ENCODE measurements at regions not wholly inside any gene's neighbourhood (a gene's known extent, or its start where the extent isn't known, plus 50 kb on each side); places are given as distances from the start of the nearest gene placed in this dataset.

GRCh38 chr12:45148619-45149018, 67.3 kb upstream of the ANO6 start:
- peaks cover 6 to 21% (median 8%) of the 10 kb centered on the region in 3 donors for H3K9me3 ChIP-seq (ENCODE audit: control extremely low read depth in 1 of 3, control insufficient read depth in 2 of 3, insufficient read depth in 1 of 3, low read length in 2 of 3)
- H3K36me3 ChIP-seq (replicated peaks in 1 of 2; ENCODE audit: control extremely low read depth in 1 of 2, control insufficient read depth in 1 of 2, extremely low read depth in 1 of 2, insufficient read depth in 2 of 2, low read length in 1 of 2), result no peaks in the 10 kb centered on the region
- no peak for DNase-seq
- no peak overlapping the region for H3K4me3 ChIP-seq (ENCODE audit: control extremely low read depth in 1 of 5, extremely low read depth in 1 of 5, insufficient read depth in 1 of 5, low read depth in 2 of 5, low read length in 4 of 5)
- peaks cover 0 to 2% (median 0%) of the 10 kb centered on the region in 4 experiments for H3K27me3 ChIP-seq (replicated peaks in 1 of 4; ENCODE audit: control extremely low read depth in 1 of 4, control insufficient read depth in 3 of 4, insufficient read depth in 4 of 4, low read length in 3 of 4)
- ChIA-PET POLR2A (no interaction called here), CTCF (no interaction called here)
- 100% methylated on average over 1 of the region's 3 CpGs for WGBS (ENCODE audit: insufficient coverage)
- H3K27ac ChIP-seq (ENCODE audit: low read length in 2 of 2), result no peak overlapping the region
- no peak overlapping the region for H2AFZ ChIP-seq (ENCODE audit: insufficient read depth, low read depth, low read length, poor library complexity, severe bottlenecking)
- H3K79me2 ChIP-seq (ENCODE audit: control insufficient read depth, insufficient read depth, low read length), result no peaks in the 10 kb centered on the region
- no peaks in the 10 kb centered on the region for H4K20me1 ChIP-seq (ENCODE audit: control insufficient read depth, insufficient read depth, low read length, poor library complexity, severe bottlenecking)
- no peak overlapping the region for H3K4me2 ChIP-seq (replicated peaks; ENCODE audit: low read depth, low read length, poor library complexity, severe bottlenecking)
- H3K4me1 ChIP-seq (ENCODE audit: control insufficient read depth in 2 of 2, insufficient read depth in 2 of 2, low read length in 2 of 2), result no peaks in the 10 kb centered on the region
- no peak for ATAC-seq (ENCODE audit: low read depth)
- TF ChIP-seq CTCF (IDR thresholded peaks at IDR 0.05), result no peak
- TF ChIP-seq EZH2 (IDR thresholded peaks at IDR 0.05; ENCODE audit: borderline replicate concordance, insufficient read depth, low read depth, low read length, poor library complexity, severe bottlenecking), result no peak
- peaks cover 14% of the 10 kb centered on the region for H3K9me3 Mint-ChIP-seq (ENCODE audit: insufficient read depth)
- no peak overlapping the region for H3K9ac ChIP-seq (ENCODE audit: low read length)
- H3K27ac Mint-ChIP-seq, result no peak overlapping the region
- H3K4me3 Mint-ChIP-seq, result no peak overlapping the region
- intact Hi-C loops (cut with micrococcal nuclease), result no loop called here
- H3K4me1 Mint-ChIP-seq, result no peaks in the 10 kb centered on the region
- no peaks in the 10 kb centered on the region for H3K27me3 Mint-ChIP-seq

GRCh38 chr12:45165284-45165683, 50.6 kb upstream of the ANO6 start:
- no peak overlapping the region for H3K27ac ChIP-seq (ENCODE audit: low read length in 2 of 2)
- no peaks in the 10 kb centered on the region for H3K79me2 ChIP-seq (ENCODE audit: control insufficient read depth, insufficient read depth, low read length)
- H3K4me1 ChIP-seq (ENCODE audit: control insufficient read depth in 2 of 2, insufficient read depth in 2 of 2, low read length in 2 of 2), result no peaks in the 10 kb centered on the region
- intact Hi-C loops (cut with micrococcal nuclease), result no loop called here
- peaks cover 22% of the 10 kb centered on the region for H3K27me3 Mint-ChIP-seq
- no peak overlapping the region for H2AFZ ChIP-seq (ENCODE audit: insufficient read depth, low read depth, low read length, poor library complexity, severe bottlenecking)
- H3K27ac Mint-ChIP-seq, result no peak overlapping the region
- peaks cover 0 to 2% (median under 1%) of the 10 kb centered on the region in 3 donors for H3K9me3 ChIP-seq (ENCODE audit: control extremely low read depth in 1 of 3, control insufficient read depth in 2 of 3, insufficient read depth in 1 of 3, low read length in 2 of 3)
- H4K20me1 ChIP-seq (ENCODE audit: control insufficient read depth, insufficient read depth, low read length, poor library complexity, severe bottlenecking), result no peaks in the 10 kb centered on the region
- H3K4me1 Mint-ChIP-seq, result no peaks in the 10 kb centered on the region
- H3K4me3 ChIP-seq (ENCODE audit: control extremely low read depth in 1 of 5, extremely low read depth in 1 of 5, insufficient read depth in 1 of 5, low read depth in 2 of 5, low read length in 4 of 5), result no peak overlapping the region
- peaks cover 7% of the 10 kb centered on the region for H3K9me3 Mint-ChIP-seq (ENCODE audit: insufficient read depth)
- H3K27me3 ChIP-seq (replicated peaks in 1 of 4; ENCODE audit: control extremely low read depth in 1 of 4, control insufficient read depth in 3 of 4, insufficient read depth in 4 of 4, low read length in 3 of 4), result peaks cover 0 to 13% (median 5%) of the 10 kb centered on the region in 4 experiments
- no peak overlapping the region for H3K4me2 ChIP-seq (replicated peaks; ENCODE audit: low read depth, low read length, poor library complexity, severe bottlenecking)
- no peak overlapping the region for H3K9ac ChIP-seq (ENCODE audit: low read length)
- CTCF ChIA-PET, result interaction anchor here (0.9 kb wide), 1 partner anchor 26 kb away, joined by 3 read pairs; no protein-coding TSS in a partner anchor
- 82% methylated on average over 1 of the region's 1 CpG for WGBS (ENCODE audit: insufficient coverage)
- POLR2A ChIA-PET, result no interaction called here
- DNase-seq, result no peak
- no peaks in the 10 kb centered on the region for H3K36me3 ChIP-seq (replicated peaks in 1 of 2; ENCODE audit: control extremely low read depth in 1 of 2, control insufficient read depth in 1 of 2, extremely low read depth in 1 of 2, insufficient read depth in 2 of 2, low read length in 1 of 2)
- no peak for ATAC-seq (ENCODE audit: low read depth)
- no peak for TF ChIP-seq CTCF (IDR thresholded peaks at IDR 0.05)
- TF ChIP-seq EZH2 (IDR thresholded peaks at IDR 0.05; ENCODE audit: borderline replicate concordance, insufficient read depth, low read depth, low read length, poor library complexity, severe bottlenecking), result no peak
- no peak overlapping the region for H3K4me3 Mint-ChIP-seq
